GM10266 (cell line): ENCODE measurements at regions not wholly inside any gene's neighbourhood (a gene's known extent, or its start where the extent isn't known, plus 50 kb on each side); places are given as distances from the start of the nearest gene placed in this dataset.
"Not testable (repeated sequence)": the region's sequence is repeated elsewhere in the genome, so short reads cannot be mapped to it uniquely, and the experiment has no call there.

Experiments used
- DNase-seq: peaks from one replicate; pipeline ENCODE4 v3.0.0; 2012; ENCODE audit errors: extremely low spot score
- CTCF ChIP-seq: IDR thresholded peaks from 2 replicates; pipeline ENCODE4 v1.5.1; 2012; ENCODE audit warnings: mild to moderate bottlenecking, low read depth; ENCODE audit not compliant: control insufficient read depth, insufficient read depth; ENCODE audit errors: missing control alignments

GRCh38 chr13:44865722-44866410, 123.4 kb downstream of the NUFIP1 start:
- no peak for TF ChIP-seq CTCF
- DNase-seq, result no peak

- not testable (repeated sequence) for DNase-seq
These were observed 125.6 kb downstream of the NUFIP1 start for GRCh38 chr13:44863641-44864040.

GRCh38 chr13:44860454-44860853, 128.8 kb downstream of the NUFIP1 start:
- no peak for TF ChIP-seq CTCF
- no peak for DNase-seq

- no peak for DNase-seq
- no peak for TF ChIP-seq CTCF
These were observed 131.5 kb downstream of the NUFIP1 start for GRCh38 chr13:44857736-44858135.

GRCh38 chr13:44857061-44857460, 132.2 kb downstream of the NUFIP1 start:
- no peak for TF ChIP-seq CTCF
- no peak for DNase-seq

GRCh38 chr13:44855860-44856259, 133.4 kb downstream of the NUFIP1 start:
- TF ChIP-seq CTCF, result no peak
- DNase-seq, result no peak

GRCh38 chr13:44854313-44855060, 134.8 kb downstream of the NUFIP1 start:
- no peak for DNase-seq
- no peak for TF ChIP-seq CTCF
